WTC11 (cell line): ENCODE measurements at regions not wholly inside any gene's neighbourhood (a gene's known extent, or its start where the extent isn't known, plus 50 kb on each side); places are given as distances from the start of the nearest gene placed in this dataset.

Experiments
- ATAC-seq: fragments of 200-7000 bp; cut with Tn5 transposase; 2 replicates; pipeline ENCODE4 v1.10.0; 2021; ENCODE audit warnings: mild to moderate bottlenecking, moderate library complexity
- CTCF ChIA-PET: fragments of 300-600 bp; sonication (Branson Sonifier 250); formaldehyde crosslinking; loops from one replicate; lab custom pipeline; 2021; ENCODE audit warnings: antibody characterized with exemption; lab: Charles Lee
- POLR2A ChIA-PET: fragments of 350-600 bp; sonication (Branson Sonifier 250); formaldehyde crosslinking; loops from one replicate; lab custom pipeline; 2021; ENCODE audit warnings: antibody characterized with exemption; lab: Charles Lee
- DNase-seq: peaks from one replicate; pipeline ENCODE4 v3.0.0; 2021; ENCODE audit warnings: low spot score
- H3K27ac Mint-ChIP-seq: 2 replicates; pipeline ENCODE4 v1.8.0; 2021; ENCODE audit warnings: mixed read lengths
- H3K27me3 Mint-ChIP-seq: 2 replicates; pipeline ENCODE4 v1.8.0; 2021; ENCODE audit warnings: low read depth, mild to moderate bottlenecking, moderate library complexity, mixed read lengths
- H3K36me3 Mint-ChIP-seq: 2 replicates; pipeline ENCODE4 v1.8.0; 2021; ENCODE audit warnings: mixed read lengths
- H3K4me1 Mint-ChIP-seq: 2 replicates; pipeline ENCODE4 v1.8.0; 2022; ENCODE audit warnings: mixed read lengths
- H3K4me3 Mint-ChIP-seq: 2 replicates; pipeline ENCODE4 v1.8.0; 2021; ENCODE audit warnings: mild to moderate bottlenecking, moderate library complexity, mixed read lengths
- H3K9me3 Mint-ChIP-seq: 2 replicates; pipeline ENCODE4 v1.8.0; 2021; ENCODE audit warnings: mixed read lengths
- ATF1 ChIP-seq: sonication (generic); formaldehyde crosslinking; IDR thresholded peaks from 2 replicates; pipeline ENCODE4 v1.8.1; 2023; ENCODE audit warnings: mild to moderate bottlenecking, moderate library complexity, missing genetic modification reagents
- CREM ChIP-seq: sonication (generic); formaldehyde crosslinking; IDR thresholded peaks from 2 replicates; pipeline ENCODE4 v1.8.1; 2022; ENCODE audit warnings: mild to moderate bottlenecking, missing genetic modification reagents, moderate library complexity
- ESRRA ChIP-seq: sonication (generic); formaldehyde crosslinking; IDR thresholded peaks from 2 replicates; pipeline ENCODE4 v1.8.1; 2022; ENCODE audit warnings: mild to moderate bottlenecking, missing genetic modification reagents, borderline replicate concordance
- FOXP1 ChIP-seq: sonication (generic); formaldehyde crosslinking; IDR thresholded peaks from 2 replicates; pipeline ENCODE4 v1.8.0; 2022; ENCODE audit warnings: missing genetic modification reagents, mild to moderate bottlenecking, moderate library complexity, borderline replicate concordance
- GRHL2 ChIP-seq: fragments of 250-450 bp; sonication (Bioruptor Pico); IDR thresholded peaks from 2 replicates; pipeline ENCODE4 v1.8.0; 2022; ENCODE audit warnings: mild to moderate bottlenecking, moderate library complexity; ENCODE audit not compliant: insufficient replicate concordance, severe bottlenecking
- KAT7 ChIP-seq: sonication (generic); formaldehyde crosslinking; IDR thresholded peaks from 2 replicates; pipeline ENCODE4 v1.8.1; 2023; ENCODE audit warnings: missing genetic modification reagents, mild to moderate bottlenecking, borderline replicate concordance
- NFATC4 ChIP-seq: fragments of 250-450 bp; sonication (Bioruptor Pico); IDR thresholded peaks from 2 replicates; pipeline ENCODE4 v1.9.0; 2021; ENCODE audit warnings: mild to moderate bottlenecking
- NFE2L1 ChIP-seq: sonication (generic); formaldehyde crosslinking; IDR thresholded peaks from 2 replicates; pipeline ENCODE4 v1.8.1; 2023; ENCODE audit warnings: missing genetic modification reagents
- RELA ChIP-seq: sonication (generic); formaldehyde crosslinking; IDR thresholded peaks from 2 replicates; pipeline ENCODE4 v1.8.1; 2022; ENCODE audit warnings: missing genetic modification reagents, mild to moderate bottlenecking, borderline replicate concordance
- TCF7 ChIP-seq: sonication (generic); formaldehyde crosslinking; IDR thresholded peaks from 2 replicates; pipeline ENCODE4 v1.8.0; 2022; ENCODE audit warnings: mild to moderate bottlenecking, low read depth, missing genetic modification reagents, moderate library complexity
- ZNF263 ChIP-seq: sonication (generic); formaldehyde crosslinking; IDR thresholded peaks from 2 replicates; pipeline ENCODE4 v1.8.1; 2022; ENCODE audit warnings: low read depth, mild to moderate bottlenecking, moderate library complexity, missing genetic modification reagents
- ZNF317 ChIP-seq: sonication (generic); formaldehyde crosslinking; IDR thresholded peaks from 2 replicates; pipeline ENCODE4 v1.8.1; 2023; ENCODE audit warnings: low read depth, mild to moderate bottlenecking, moderate library complexity, missing genetic modification reagents, borderline replicate concordance
- ZNF396 ChIP-seq: fragments of 250-450 bp; sonication (Bioruptor Pico); IDR thresholded peaks from 2 replicates; pipeline ENCODE4 v1.8.0; 2021; ENCODE audit warnings: mild to moderate bottlenecking, moderate library complexity, borderline replicate concordance
- TF ChIP-seq, protein P1 (sequence below): sonication (generic); formaldehyde crosslinking; IDR thresholded peaks from 2 replicates; pipeline ENCODE4 v1.8.1; 2023; ENCODE audit warnings: mild to moderate bottlenecking, missing genetic modification reagents, borderline replicate concordance
- TF ChIP-seq, protein P2 (sequence below): sonication (generic); formaldehyde crosslinking; IDR thresholded peaks from 2 replicates; pipeline ENCODE4 v1.8.0; 2022; ENCODE audit warnings: mild to moderate bottlenecking, missing genetic modification reagents
- TF ChIP-seq, protein P3 (sequence below): sonication (generic); formaldehyde crosslinking; IDR thresholded peaks from 2 replicates; pipeline ENCODE4 v1.8.1; 2022; ENCODE audit warnings: low read depth, mild to moderate bottlenecking, moderate library complexity, missing genetic modification reagents, borderline replicate concordance
- TF ChIP-seq, protein P4 (sequence below): sonication (generic); formaldehyde crosslinking; IDR thresholded peaks from 2 replicates; pipeline ENCODE4 v1.8.1; 2022; ENCODE audit warnings: low read depth, missing genetic modification reagents, borderline replicate concordance
- TF ChIP-seq, protein P5 (sequence below): fragments of 250-450 bp; sonication (Bioruptor Pico); IDR thresholded peaks from 2 replicates; pipeline ENCODE4 v2.1.2; 2022; ENCODE audit warnings: mild to moderate bottlenecking, moderate library complexity
- TF ChIP-seq, protein P6 (sequence below): fragments of 250-450 bp; sonication (Bioruptor Pico); IDR thresholded peaks from 2 replicates; pipeline ENCODE4 v1.9.0; 2021; ENCODE audit warnings: mild to moderate bottlenecking
- TF ChIP-seq, protein P7 (sequence below): sonication (generic); formaldehyde crosslinking; IDR thresholded peaks from 2 replicates; pipeline ENCODE4 v1.8.0; 2023; ENCODE audit warnings: mild to moderate bottlenecking, missing genetic modification reagents

DNA sequence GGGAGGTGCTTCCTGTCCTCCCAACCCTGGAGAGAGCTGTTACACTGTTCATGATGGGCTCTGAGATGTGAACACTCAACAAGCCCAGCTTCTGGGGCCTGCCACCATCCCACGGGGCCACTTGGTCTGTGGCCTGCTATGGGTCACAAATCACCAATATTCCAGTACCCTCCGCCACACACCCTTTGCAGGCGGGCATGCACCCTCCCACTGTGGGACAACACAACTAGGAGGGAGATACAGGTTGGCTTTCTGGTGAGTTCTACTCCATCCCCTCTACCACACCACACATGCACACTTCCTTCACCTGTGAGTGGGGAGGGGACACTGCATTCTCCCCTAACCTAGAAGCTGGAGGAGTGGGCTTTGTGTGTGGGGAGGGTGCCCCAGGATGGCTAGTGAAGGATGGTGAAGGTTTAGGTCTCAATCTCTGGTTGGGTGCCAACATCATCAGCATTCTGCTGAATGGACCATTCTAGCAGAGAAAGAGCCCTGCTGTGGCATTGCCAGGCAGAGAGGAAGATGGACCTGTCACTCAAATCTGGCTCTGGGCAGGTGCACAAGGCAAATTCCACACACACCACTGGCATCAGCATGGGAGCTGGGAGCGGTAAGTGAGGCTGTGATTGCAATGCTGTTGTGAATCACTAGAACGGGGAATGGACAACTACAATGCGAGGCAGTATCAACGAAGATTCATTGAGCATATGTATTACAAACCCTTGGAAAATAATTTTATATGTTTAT, 175.1 kb downstream of the THBS2 start:
- peaks cover 4% of the 10 kb centered on the region for H3K9me3 Mint-ChIP-seq

DNA sequence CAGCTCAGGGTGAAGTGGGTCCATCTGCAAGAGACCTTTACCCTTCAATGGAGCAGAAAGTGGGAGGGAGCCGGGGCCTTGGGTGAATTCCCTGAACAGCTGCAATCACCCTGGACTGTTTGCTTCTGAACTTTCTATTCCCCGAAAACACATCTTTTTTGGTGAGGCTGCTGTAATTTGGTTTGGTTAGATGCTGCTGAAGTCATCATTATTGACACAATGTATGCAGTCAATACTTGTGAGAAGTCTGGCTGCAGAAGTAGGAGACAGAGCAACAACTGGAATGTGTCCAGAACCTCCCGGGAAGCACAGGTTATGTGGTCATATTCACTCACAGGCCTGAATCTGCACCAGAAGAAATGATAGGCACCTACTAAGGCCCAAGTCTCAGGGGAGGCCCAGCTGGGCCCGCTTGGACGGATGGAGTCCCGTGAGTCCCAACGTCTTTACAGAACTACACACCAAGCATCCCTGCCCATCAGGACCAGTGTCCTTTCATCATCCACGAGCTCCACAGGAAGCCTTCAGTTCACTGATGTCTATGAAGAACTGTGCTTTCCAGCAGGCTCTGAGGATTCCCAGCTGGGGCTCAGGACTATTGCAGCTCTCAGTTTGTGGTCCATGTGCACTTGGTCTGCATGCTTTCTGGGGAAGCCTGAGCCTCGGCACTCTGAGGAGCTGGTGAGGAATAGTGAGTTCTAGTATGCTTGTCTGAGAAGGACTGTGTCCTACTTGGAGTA, 177.6 kb downstream of the THBS2 start:
- POLR2A ChIA-PET, result no interaction called here
- TF ChIP-seq, protein P1, sequence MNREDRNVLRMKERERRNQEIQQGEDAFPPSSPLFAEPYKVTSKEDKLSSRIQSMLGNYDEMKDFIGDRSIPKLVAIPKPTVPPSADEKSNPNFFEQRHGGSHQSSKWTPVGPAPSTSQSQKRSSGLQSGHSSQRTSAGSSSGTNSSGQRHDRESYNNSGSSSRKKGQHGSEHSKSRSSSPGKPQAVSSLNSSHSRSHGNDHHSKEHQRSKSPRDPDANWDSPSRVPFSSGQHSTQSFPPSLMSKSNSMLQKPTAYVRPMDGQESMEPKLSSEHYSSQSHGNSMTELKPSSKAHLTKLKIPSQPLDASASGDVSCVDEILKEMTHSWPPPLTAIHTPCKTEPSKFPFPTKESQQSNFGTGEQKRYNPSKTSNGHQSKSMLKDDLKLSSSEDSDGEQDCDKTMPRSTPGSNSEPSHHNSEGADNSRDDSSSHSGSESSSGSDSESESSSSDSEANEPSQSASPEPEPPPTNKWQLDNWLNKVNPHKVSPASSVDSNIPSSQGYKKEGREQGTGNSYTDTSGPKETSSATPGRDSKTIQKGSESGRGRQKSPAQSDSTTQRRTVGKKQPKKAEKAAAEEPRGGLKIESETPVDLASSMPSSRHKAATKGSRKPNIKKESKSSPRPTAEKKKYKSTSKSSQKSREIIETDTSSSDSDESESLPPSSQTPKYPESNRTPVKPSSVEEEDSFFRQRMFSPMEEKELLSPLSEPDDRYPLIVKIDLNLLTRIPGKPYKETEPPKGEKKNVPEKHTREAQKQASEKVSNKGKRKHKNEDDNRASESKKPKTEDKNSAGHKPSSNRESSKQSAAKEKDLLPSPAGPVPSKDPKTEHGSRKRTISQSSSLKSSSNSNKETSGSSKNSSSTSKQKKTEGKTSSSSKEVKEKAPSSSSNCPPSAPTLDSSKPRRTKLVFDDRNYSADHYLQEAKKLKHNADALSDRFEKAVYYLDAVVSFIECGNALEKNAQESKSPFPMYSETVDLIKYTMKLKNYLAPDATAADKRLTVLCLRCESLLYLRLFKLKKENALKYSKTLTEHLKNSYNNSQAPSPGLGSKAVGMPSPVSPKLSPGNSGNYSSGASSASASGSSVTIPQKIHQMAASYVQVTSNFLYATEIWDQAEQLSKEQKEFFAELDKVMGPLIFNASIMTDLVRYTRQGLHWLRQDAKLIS (CRISPR knock-in tag), result no peak
- TF ChIP-seq NFATC4 (CRISPR knock-in tag), result no peak
- no peak for TF ChIP-seq RELA (CRISPR knock-in tag)
- TF ChIP-seq NFE2L1 (CRISPR knock-in tag), result no peak
- TF ChIP-seq, protein P2, sequence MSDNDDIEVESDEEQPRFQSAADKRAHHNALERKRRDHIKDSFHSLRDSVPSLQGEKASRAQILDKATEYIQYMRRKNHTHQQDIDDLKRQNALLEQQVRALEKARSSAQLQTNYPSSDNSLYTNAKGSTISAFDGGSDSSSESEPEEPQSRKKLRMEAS, result no peak
- TF ChIP-seq KAT7 (CRISPR knock-in tag), result no peak
- TF ChIP-seq, protein P3, sequence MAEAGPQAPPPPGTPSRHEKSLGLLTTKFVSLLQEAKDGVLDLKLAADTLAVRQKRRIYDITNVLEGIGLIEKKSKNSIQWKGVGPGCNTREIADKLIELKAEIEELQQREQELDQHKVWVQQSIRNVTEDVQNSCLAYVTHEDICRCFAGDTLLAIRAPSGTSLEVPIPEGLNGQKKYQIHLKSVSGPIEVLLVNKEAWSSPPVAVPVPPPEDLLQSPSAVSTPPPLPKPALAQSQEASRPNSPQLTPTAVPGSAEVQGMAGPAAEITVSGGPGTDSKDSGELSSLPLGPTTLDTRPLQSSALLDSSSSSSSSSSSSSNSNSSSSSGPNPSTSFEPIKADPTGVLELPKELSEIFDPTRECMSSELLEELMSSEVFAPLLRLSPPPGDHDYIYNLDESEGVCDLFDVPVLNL (CRISPR knock-in tag), result no peak
- TF ChIP-seq, protein P4, sequence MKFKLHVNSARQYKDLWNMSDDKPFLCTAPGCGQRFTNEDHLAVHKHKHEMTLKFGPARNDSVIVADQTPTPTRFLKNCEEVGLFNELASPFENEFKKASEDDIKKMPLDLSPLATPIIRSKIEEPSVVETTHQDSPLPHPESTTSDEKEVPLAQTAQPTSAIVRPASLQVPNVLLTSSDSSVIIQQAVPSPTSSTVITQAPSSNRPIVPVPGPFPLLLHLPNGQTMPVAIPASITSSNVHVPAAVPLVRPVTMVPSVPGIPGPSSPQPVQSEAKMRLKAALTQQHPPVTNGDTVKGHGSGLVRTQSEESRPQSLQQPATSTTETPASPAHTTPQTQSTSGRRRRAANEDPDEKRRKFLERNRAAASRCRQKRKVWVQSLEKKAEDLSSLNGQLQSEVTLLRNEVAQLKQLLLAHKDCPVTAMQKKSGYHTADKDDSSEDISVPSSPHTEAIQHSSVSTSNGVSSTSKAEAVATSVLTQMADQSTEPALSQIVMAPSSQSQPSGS (CRISPR knock-in tag), result no peak
- TF ChIP-seq ESRRA (CRISPR knock-in tag), result no peak
- no peak for TF ChIP-seq GRHL2
- TF ChIP-seq ZNF263, result no peak
- no peak for TF ChIP-seq CREM (CRISPR knock-in tag)
- TF ChIP-seq, protein P5, sequence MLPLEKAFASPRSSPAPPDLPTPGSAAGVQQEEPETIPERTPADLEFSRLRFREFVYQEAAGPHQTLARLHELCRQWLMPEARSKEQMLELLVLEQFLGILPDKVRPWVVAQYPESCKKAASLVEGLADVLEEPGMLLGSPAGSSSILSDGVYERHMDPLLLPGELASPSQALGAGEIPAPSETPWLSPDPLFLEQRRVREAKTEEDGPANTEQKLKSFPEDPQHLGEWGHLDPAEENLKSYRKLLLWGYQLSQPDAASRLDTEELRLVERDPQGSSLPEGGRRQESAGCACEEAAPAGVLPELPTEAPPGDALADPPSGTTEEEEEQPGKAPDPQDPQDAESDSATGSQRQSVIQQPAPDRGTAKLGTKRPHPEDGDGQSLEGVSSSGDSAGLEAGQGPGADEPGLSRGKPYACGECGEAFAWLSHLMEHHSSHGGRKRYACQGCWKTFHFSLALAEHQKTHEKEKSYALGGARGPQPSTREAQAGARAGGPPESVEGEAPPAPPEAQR (CRISPR knock-in tag), result no peak
- no peak for TF ChIP-seq ATF1 (CRISPR knock-in tag)
- TF ChIP-seq TCF7 (CRISPR knock-in tag), result no peak
- TF ChIP-seq, protein P6, sequence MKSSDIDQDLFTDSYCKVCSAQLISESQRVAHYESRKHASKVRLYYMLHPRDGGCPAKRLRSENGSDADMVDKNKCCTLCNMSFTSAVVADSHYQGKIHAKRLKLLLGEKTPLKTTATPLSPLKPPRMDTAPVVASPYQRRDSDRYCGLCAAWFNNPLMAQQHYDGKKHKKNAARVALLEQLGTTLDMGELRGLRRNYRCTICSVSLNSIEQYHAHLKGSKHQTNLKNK, result no peak
- no peak for TF ChIP-seq FOXP1 (CRISPR knock-in tag)
- TF ChIP-seq, all 79 proteins: peak for 0
- H3K4me3 Mint-ChIP-seq, result no peak overlapping the region
- no peaks in the 10 kb centered on the region for H3K36me3 Mint-ChIP-seq
- no peak for ATAC-seq
- DNase-seq, result no peak
- H3K27me3 Mint-ChIP-seq, result no peaks in the 10 kb centered on the region
- H3K9me3 Mint-ChIP-seq, result peaks cover under 1% of the 10 kb centered on the region; the same call in 1 of the 2 replicates
- CTCF ChIA-PET, result no interaction called here
- no peaks in the 10 kb centered on the region for H3K4me1 Mint-ChIP-seq
- H3K27ac Mint-ChIP-seq, result no peak overlapping the region

More for the DNA sequence above, 175.1 kb downstream of the THBS2 start:
- ChIA-PET POLR2A (no interaction called here), CTCF (no interaction called here)
- no peak for TF ChIP-seq ZNF396 (CRISPR knock-in tag)
- TF ChIP-seq ZNF317 (CRISPR knock-in tag), result no peak
- TF ChIP-seq, protein P7, sequence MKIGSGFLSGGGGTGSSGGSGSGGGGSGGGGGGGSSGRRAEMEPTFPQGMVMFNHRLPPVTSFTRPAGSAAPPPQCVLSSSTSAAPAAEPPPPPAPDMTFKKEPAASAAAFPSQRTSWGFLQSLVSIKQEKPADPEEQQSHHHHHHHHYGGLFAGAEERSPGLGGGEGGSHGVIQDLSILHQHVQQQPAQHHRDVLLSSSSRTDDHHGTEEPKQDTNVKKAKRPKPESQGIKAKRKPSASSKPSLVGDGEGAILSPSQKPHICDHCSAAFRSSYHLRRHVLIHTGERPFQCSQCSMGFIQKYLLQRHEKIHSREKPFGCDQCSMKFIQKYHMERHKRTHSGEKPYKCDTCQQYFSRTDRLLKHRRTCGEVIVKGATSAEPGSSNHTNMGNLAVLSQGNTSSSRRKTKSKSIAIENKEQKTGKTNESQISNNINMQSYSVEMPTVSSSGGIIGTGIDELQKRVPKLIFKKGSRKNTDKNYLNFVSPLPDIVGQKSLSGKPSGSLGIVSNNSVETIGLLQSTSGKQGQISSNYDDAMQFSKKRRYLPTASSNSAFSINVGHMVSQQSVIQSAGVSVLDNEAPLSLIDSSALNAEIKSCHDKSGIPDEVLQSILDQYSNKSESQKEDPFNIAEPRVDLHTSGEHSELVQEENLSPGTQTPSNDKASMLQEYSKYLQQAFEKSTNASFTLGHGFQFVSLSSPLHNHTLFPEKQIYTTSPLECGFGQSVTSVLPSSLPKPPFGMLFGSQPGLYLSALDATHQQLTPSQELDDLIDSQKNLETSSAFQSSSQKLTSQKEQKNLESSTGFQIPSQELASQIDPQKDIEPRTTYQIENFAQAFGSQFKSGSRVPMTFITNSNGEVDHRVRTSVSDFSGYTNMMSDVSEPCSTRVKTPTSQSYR (CRISPR knock-in tag), result no peak
- TF ChIP-seq ATF1 (CRISPR knock-in tag), result no peak
- DNase-seq (no peak), ATAC-seq (no peak)
- Mint-ChIP-seq H3K27me3 (no peaks in the 10 kb centered on the region), H3K27ac (no peak overlapping the region), H3K36me3 (no peaks in the 10 kb centered on the region), H3K4me3 (no peak overlapping the region), H3K4me1 (no peaks in the 10 kb centered on the region)
